ENCODE measurements at regions not wholly inside any gene's neighbourhood (a gene's known extent, or its start where the extent isn't known, plus 50 kb on each side); places are given as distances from the start of the nearest gene placed in this dataset.

DNA sequence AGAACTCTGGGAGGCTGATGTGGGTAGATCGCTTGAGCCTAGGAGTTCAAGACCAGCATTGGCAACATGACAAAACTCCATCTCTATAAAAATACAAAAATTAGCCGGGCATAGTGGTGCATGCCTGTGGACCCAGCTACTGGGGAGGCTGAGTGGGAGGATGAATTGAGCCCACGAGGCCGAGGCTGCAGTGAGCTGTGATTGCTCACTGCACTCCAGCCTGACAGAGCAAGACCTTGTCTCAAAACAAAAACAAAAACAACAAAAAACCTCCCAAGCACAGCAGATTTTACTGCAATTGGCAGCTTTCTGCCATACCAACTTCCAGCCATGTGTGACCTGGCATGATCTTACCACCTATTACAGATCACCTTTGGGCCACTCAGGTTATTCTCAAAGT is 57.7 kb upstream of the LRPPRC start:
- H3K36me3 ChIP-seq (ENCODE audit: insufficient read depth, low read length) = no peaks in the 10 kb centered on the region
- no peaks in the 10 kb centered on the region for H4K20me1 ChIP-seq (ENCODE audit: insufficient read depth, low read length)
- no peak overlapping the region for H2AFZ ChIP-seq (ENCODE audit: low read length)
- H3K27ac ChIP-seq (ENCODE audit: low read depth, low read length, poor library complexity, severe bottlenecking) = no peak overlapping the region
- no peaks in the 10 kb centered on the region for H3K27me3 ChIP-seq (ENCODE audit: insufficient read depth, low read length)
- no peak overlapping the region for H3K4me3 ChIP-seq (ENCODE audit: low read depth, low read length, poor library complexity, severe bottlenecking)
- no peaks in the 10 kb centered on the region for H3K9me2 ChIP-seq (ENCODE audit: low read depth, low read length)
- TF ChIP-seq, protein P1, sequence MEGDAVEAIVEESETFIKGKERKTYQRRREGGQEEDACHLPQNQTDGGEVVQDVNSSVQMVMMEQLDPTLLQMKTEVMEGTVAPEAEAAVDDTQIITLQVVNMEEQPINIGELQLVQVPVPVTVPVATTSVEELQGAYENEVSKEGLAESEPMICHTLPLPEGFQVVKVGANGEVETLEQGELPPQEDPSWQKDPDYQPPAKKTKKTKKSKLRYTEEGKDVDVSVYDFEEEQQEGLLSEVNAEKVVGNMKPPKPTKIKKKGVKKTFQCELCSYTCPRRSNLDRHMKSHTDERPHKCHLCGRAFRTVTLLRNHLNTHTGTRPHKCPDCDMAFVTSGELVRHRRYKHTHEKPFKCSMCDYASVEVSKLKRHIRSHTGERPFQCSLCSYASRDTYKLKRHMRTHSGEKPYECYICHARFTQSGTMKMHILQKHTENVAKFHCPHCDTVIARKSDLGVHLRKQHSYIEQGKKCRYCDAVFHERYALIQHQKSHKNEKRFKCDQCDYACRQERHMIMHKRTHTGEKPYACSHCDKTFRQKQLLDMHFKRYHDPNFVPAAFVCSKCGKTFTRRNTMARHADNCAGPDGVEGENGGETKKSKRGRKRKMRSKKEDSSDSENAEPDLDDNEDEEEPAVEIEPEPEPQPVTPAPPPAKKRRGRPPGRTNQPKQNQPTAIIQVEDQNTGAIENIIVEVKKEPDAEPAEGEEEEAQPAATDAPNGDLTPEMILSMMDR (IDR thresholded peaks at IDR 0.05; ENCODE audit: low read length) = no peak
- TF ChIP-seq EZH2 (IDR thresholded peaks at IDR 0.05; ENCODE audit: borderline replicate concordance, low read length) = no peak
- H3K9me3 ChIP-seq (ENCODE audit: low read length) = no peaks in the 10 kb centered on the region
- H3K9ac ChIP-seq (ENCODE audit: low read length) = no peak overlapping the region
- H3K4me2 ChIP-seq (ENCODE audit: low read length) = no peak overlapping the region
- no peaks in the 10 kb centered on the region for H3F3A ChIP-seq (ENCODE audit: insufficient read depth, low read length)
- no peaks in the 10 kb centered on the region for H3K4me1 ChIP-seq (ENCODE audit: insufficient read depth, low read length, severe bottlenecking)
- no peaks in the 10 kb centered on the region for H3K79me2 ChIP-seq (ENCODE audit: insufficient read depth, low read length)

DNA sequence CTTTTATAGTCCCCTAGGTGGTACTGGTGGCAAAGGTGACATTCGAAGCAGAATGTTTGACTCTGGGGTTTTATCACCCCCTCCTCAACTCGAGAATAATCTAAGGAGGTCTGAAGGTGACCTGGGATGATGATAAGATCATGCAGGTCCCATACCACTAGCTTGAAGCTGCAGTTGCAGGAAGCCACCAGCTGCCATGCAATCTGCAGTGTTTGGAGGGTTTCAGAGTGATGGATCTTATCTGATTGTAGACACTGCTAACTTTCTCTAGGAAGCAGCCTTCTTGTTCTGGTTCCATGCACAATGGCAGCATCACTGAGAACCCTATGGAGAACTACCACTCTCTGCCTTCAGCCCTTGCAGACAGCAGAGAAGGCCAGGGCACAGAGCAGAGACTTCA is 59.4 kb upstream of the LRPPRC start:
- Histone ChIP-seq H3K36me3 (ENCODE audit: insufficient read depth, low read length) (no peaks in the 10 kb centered on the region), H3K27ac (ENCODE audit: low read depth, low read length, poor library complexity, severe bottlenecking) (no peak overlapping the region), H3K9me3 (ENCODE audit: low read length) (no peaks in the 10 kb centered on the region), H2AFZ (ENCODE audit: low read length) (no peak overlapping the region), H3F3A (ENCODE audit: insufficient read depth, low read length) (no peaks in the 10 kb centered on the region), H3K4me2 (ENCODE audit: low read length) (no peak overlapping the region), H3K9me2 (ENCODE audit: low read depth, low read length) (no peaks in the 10 kb centered on the region), H3K4me3 (ENCODE audit: low read depth, low read length, poor library complexity, severe bottlenecking) (no peak overlapping the region), H3K4me1 (ENCODE audit: insufficient read depth, low read length, severe bottlenecking) (no peaks in the 10 kb centered on the region), H3K79me2 (ENCODE audit: insufficient read depth, low read length) (no peaks in the 10 kb centered on the region), H3K9ac (ENCODE audit: low read length) (no peak overlapping the region), H4K20me1 (ENCODE audit: insufficient read depth, low read length) (no peaks in the 10 kb centered on the region), H3K27me3 (ENCODE audit: insufficient read depth, low read length) (no peaks in the 10 kb centered on the region)
- TF ChIP-seq, protein P1 (IDR thresholded peaks at IDR 0.05; ENCODE audit: low read length) = no peak
- TF ChIP-seq EZH2 (IDR thresholded peaks at IDR 0.05; ENCODE audit: borderline replicate concordance, low read length) = no peak

GRCh38 chr2:44055664-44056063 is 59.9 kb upstream of the LRPPRC start:
- Histone ChIP-seq H3K4me1 (ENCODE audit: insufficient read depth, low read length, severe bottlenecking) (no peaks in the 10 kb centered on the region), H3F3A (ENCODE audit: insufficient read depth, low read length) (no peaks in the 10 kb centered on the region), H2AFZ (ENCODE audit: low read length) (no peak overlapping the region), H3K4me2 (ENCODE audit: low read length) (no peak overlapping the region), H3K4me3 (ENCODE audit: low read depth, low read length, poor library complexity, severe bottlenecking) (no peak overlapping the region), H3K27ac (ENCODE audit: low read depth, low read length, poor library complexity, severe bottlenecking) (no peak overlapping the region), H3K9ac (ENCODE audit: low read length) (no peak overlapping the region), H3K9me2 (ENCODE audit: low read depth, low read length) (no peaks in the 10 kb centered on the region), H3K9me3 (ENCODE audit: low read length) (no peaks in the 10 kb centered on the region), H3K36me3 (ENCODE audit: insufficient read depth, low read length) (no peaks in the 10 kb centered on the region), H4K20me1 (ENCODE audit: insufficient read depth, low read length) (no peaks in the 10 kb centered on the region), H3K79me2 (ENCODE audit: insufficient read depth, low read length) (no peaks in the 10 kb centered on the region), H3K27me3 (ENCODE audit: insufficient read depth, low read length) (no peaks in the 10 kb centered on the region)
- TF ChIP-seq, protein P1 (IDR thresholded peaks at IDR 0.05; ENCODE audit: low read length) = no peak
- TF ChIP-seq EZH2 (IDR thresholded peaks at IDR 0.05; ENCODE audit: borderline replicate concordance, low read length) = no peak
